Neural progenitor cell (in vitro differentiated cells): ENCODE measurements at regions not wholly inside any gene's neighbourhood (a gene's known extent, or its start where the extent isn't known, plus 50 kb on each side); places are given as distances from the start of the nearest gene placed in this dataset.
"Not testable (repeated sequence)": the region's sequence is repeated elsewhere in the genome, so short reads cannot be mapped to it uniquely, and the experiment has no call there.

Experiments
- DNase-seq: peaks from one replicate; pipeline ENCODE4 v3.0.0-alpha.2; 2016; ENCODE audit warnings: low spot score
- H2AFZ ChIP-seq: fragments of 200-600 bp; sonication (generic); replicated peaks from 2 replicates; pipeline ENCODE4 v1.6.1; 2016; ENCODE audit warnings: antibody characterized with exemption
- H3F3A ChIP-seq: fragments of 200-600 bp; sonication (generic); 2 replicates; pipeline ENCODE4 v1.6.1; 2016; ENCODE audit warnings: antibody characterized with exemption, low read depth
- H3K27ac ChIP-seq: fragments of 200-600 bp; sonication (generic); 2 replicates; pipeline ENCODE4 v1.5.1; 2016; ENCODE audit warnings: mild to moderate bottlenecking
- H3K27me3 ChIP-seq: fragments of 200-600 bp; sonication (generic); 2 replicates; pipeline ENCODE4 v1.6.1; 2016; ENCODE audit warnings: mild to moderate bottlenecking, moderate library complexity
- H3K36me3 ChIP-seq: fragments of 200-600 bp; sonication (generic); 2 replicates; pipeline ENCODE4 v1.5.1; 2016
- H3K4me1 ChIP-seq: fragments of 200-600 bp; sonication (generic); 2 replicates; pipeline ENCODE4 v1.6.1; 2016; ENCODE audit warnings: mixed run types
- H3K4me2 ChIP-seq: fragments of 200-600 bp; sonication (generic); 2 replicates; pipeline ENCODE4 v1.6.1; 2016
- H3K4me3 ChIP-seq: fragments of 200-600 bp; sonication (generic); 2 replicates; pipeline ENCODE4 v1.5.1; 2016
- H3K79me2 ChIP-seq: fragments of 200-600 bp; sonication (generic); 2 replicates; pipeline ENCODE4 v1.6.1; 2016; ENCODE audit warnings: low read depth
- H3K9ac ChIP-seq: fragments of 200-600 bp; sonication (generic); 2 replicates; pipeline ENCODE4 v1.6.1; 2016
- H3K9me3 ChIP-seq: fragments of 200-600 bp; sonication (generic); 2 replicates; pipeline ENCODE4 v1.5.1; 2016; ENCODE audit warnings: low read depth
- H4K20me1 ChIP-seq: fragments of 200-600 bp; sonication (generic); 2 replicates; pipeline ENCODE4 v1.6.1; 2016; ENCODE audit warnings: low read depth
- H3K27ac Mint-ChIP-seq: 3 replicates; pipeline ENCODE4 v1.8.0; 2021; ENCODE audit warnings: mixed read lengths
- H3K27me3 Mint-ChIP-seq: 2 replicates; pipeline ENCODE4 v1.8.0; 2022; ENCODE audit warnings: low read depth, mild to moderate bottlenecking, inconsistent platforms, moderate library complexity, mixed read lengths; ENCODE audit not compliant: insufficient read depth
- H3K36me3 Mint-ChIP-seq: 3 replicates; pipeline ENCODE4 v1.8.0; 2021; ENCODE audit warnings: mixed read lengths
- H3K4me1 Mint-ChIP-seq: 3 replicates; pipeline ENCODE4 v1.8.0; 2021; ENCODE audit warnings: mixed read lengths
- H3K4me3 Mint-ChIP-seq: 3 replicates; pipeline ENCODE4 v1.8.0; 2021; ENCODE audit warnings: mild to moderate bottlenecking, moderate library complexity, mixed read lengths
- H3K9me3 Mint-ChIP-seq: 3 replicates; pipeline ENCODE4 v1.8.0; 2020; ENCODE audit warnings: mixed read lengths
- EZH2 ChIP-seq: fragments of 200-600 bp; sonication (generic); IDR thresholded peaks from 2 replicates; pipeline ENCODE4 v1.6.1; 2017; ENCODE audit warnings: antibody characterized with exemption, mild to moderate bottlenecking, moderate library complexity
- EZH2phosphoT487 ChIP-seq: fragments of 200-600 bp; sonication (generic); IDR thresholded peaks from 2 replicates; pipeline ENCODE4 v1.6.1; 2017; ENCODE audit warnings: antibody characterized with exemption
- TF ChIP-seq, protein P1 (sequence below): fragments of 200-600 bp; sonication (generic); IDR thresholded peaks from 2 replicates; pipeline ENCODE4 v1.5.1; 2017; ENCODE audit warnings: antibody characterized with exemption, mild to moderate bottlenecking

DNA sequence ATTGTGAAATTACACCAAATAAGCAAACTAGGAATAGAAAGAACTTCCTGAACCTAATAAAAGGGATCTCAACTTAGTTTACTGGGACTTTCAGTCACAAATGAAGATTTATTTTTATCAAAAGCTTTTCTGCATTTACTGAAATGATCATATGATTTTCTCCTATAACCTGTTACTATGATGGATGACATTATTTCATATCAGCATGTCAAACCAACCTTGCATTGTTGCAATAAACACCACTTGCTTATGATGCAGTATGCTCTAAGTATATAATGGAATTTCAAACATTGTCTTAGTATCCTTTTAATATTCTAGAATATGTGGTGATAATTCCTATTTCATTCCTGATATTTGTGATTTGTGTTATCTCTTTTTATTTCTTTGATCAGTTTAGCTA is 303.0 kb downstream of the CGGBP1 start:
- H3K4me1 ChIP-seq = no peaks in the 10 kb centered on the region
- TF ChIP-seq EZH2 (no peak), EZH2phosphoT487 (no peak)
- TF ChIP-seq, protein P1, sequence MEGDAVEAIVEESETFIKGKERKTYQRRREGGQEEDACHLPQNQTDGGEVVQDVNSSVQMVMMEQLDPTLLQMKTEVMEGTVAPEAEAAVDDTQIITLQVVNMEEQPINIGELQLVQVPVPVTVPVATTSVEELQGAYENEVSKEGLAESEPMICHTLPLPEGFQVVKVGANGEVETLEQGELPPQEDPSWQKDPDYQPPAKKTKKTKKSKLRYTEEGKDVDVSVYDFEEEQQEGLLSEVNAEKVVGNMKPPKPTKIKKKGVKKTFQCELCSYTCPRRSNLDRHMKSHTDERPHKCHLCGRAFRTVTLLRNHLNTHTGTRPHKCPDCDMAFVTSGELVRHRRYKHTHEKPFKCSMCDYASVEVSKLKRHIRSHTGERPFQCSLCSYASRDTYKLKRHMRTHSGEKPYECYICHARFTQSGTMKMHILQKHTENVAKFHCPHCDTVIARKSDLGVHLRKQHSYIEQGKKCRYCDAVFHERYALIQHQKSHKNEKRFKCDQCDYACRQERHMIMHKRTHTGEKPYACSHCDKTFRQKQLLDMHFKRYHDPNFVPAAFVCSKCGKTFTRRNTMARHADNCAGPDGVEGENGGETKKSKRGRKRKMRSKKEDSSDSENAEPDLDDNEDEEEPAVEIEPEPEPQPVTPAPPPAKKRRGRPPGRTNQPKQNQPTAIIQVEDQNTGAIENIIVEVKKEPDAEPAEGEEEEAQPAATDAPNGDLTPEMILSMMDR = no peak
- Mint-ChIP-seq H3K9me3 (no peaks in the 10 kb centered on the region), H3K27ac (no peak overlapping the region), H3K4me3 (no peak overlapping the region), H3K36me3 (no peaks in the 10 kb centered on the region), H3K27me3 (no peaks in the 10 kb centered on the region), H3K4me1 (no peaks in the 10 kb centered on the region)
- no peaks in the 10 kb centered on the region for H3K27me3 ChIP-seq
- H3K9ac ChIP-seq = no peak overlapping the region
- H3F3A ChIP-seq = no peaks in the 10 kb centered on the region
- DNase-seq = no peak
- H3K27ac ChIP-seq = no peak overlapping the region
- H3K9me3 ChIP-seq = no peaks in the 10 kb centered on the region
- no peaks in the 10 kb centered on the region for H4K20me1 ChIP-seq
- H3K36me3 ChIP-seq = no peaks in the 10 kb centered on the region
- H3K4me3 ChIP-seq = no peak overlapping the region
- H3K79me2 ChIP-seq = no peaks in the 10 kb centered on the region
- no peak overlapping the region for H3K4me2 ChIP-seq
- H2AFZ ChIP-seq = no peak overlapping the region

DNA sequence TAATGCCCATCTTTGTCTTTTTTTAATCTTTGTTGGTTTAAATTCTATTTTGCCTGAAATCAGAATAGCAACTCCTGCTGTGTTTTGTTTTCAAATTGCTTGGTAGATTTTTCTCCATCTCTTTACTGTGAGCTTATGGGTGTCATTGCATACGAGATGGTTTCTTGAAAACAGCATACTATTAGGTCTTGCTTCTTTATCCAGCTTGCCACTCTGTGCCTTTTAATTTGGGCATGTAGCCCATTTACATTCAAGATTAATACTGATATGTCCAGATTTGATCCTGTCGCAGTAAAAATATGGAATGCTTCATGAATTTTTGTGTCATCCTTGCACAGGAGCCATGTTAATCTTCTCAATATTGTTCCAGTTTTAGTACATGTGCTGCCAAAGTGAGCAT is 316.6 kb downstream of the CGGBP1 start:
- Histone ChIP-seq H3K79me2 (no peaks in the 10 kb centered on the region), H3K27ac (no peak overlapping the region), H3K4me2 (no peak overlapping the region), H3F3A (no peaks in the 10 kb centered on the region), H3K9ac (no peak overlapping the region), H3K9me3 (peaks cover 2% of the 10 kb centered on the region), H3K27me3 (no peaks in the 10 kb centered on the region), H3K36me3 (no peaks in the 10 kb centered on the region), H2AFZ (no peak overlapping the region), H3K4me3 (no peak overlapping the region), H3K4me1 (no peaks in the 10 kb centered on the region), H4K20me1 (no peaks in the 10 kb centered on the region)
- no peak for DNase-seq
- no peaks in the 10 kb centered on the region for H3K4me1 Mint-ChIP-seq
- H3K27me3 Mint-ChIP-seq = peaks cover 2% of the 10 kb centered on the region
- no peak overlapping the region for H3K4me3 Mint-ChIP-seq
- H3K9me3 Mint-ChIP-seq = peaks cover 11% of the 10 kb centered on the region
- H3K36me3 Mint-ChIP-seq = peaks cover 2% of the 10 kb centered on the region
- TF ChIP-seq EZH2phosphoT487 (no peak), EZH2 (no peak)
- TF ChIP-seq, protein P1 = no peak
- H3K27ac Mint-ChIP-seq = no peak overlapping the region

DNA sequence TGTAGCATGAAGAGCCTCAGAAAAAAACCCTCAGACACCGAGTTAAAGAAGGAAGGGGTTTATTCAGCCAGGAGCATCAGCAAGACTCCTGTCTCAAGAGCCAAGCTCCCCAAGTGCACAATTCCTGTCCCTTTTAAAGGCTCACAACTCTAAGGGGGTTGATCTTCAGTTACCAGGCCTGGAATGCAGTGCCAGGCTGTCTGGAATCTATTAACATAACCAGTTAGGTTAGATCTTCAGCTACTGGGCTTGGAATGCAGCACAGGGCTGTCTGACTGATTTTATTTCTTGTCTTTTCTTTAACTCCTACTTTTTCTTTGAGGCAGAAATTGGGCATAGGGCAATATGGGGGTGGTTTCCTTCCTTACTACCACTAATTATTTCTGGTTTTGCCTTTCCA is 317.9 kb downstream of the CGGBP1 start:
- not testable (repeated sequence) for H3K9ac ChIP-seq, H3K36me3 Mint-ChIP-seq, H3K4me1 Mint-ChIP-seq, H3K79me2 ChIP-seq, H3K27me3 Mint-ChIP-seq, H3K4me3 Mint-ChIP-seq, H3K27me3 ChIP-seq, DNase-seq, H3K27ac Mint-ChIP-seq, H3F3A ChIP-seq, H3K9me3 ChIP-seq, H3K4me1 ChIP-seq, H4K20me1 ChIP-seq, H3K27ac ChIP-seq, H3K4me3 ChIP-seq, H3K36me3 ChIP-seq, H2AFZ ChIP-seq, H3K4me2 ChIP-seq
- peaks cover 11% of the 10 kb centered on the region for H3K9me3 Mint-ChIP-seq

DNA sequence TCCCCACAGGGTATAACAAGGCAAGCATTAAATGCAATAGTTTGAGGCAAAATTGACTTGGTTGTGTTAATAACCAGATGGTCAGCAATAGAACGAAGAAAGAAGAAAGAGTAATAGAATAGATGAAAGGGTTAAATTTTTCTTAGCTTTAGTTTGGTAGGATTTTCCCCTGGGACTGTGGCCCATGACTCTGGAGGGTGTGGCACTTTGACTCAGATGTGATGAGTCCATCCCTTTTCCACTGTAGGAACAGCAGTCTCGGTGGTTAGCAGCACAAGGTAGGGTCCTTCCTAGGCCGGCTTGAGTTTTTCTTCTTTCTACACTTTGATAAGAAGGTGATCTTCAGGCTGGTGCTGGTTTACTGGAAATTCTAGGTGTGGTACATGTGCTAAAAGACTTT is 321.0 kb downstream of the CGGBP1 start:
- peaks cover 11% of the 10 kb centered on the region for H3K9me3 Mint-ChIP-seq
- H3K4me1 Mint-ChIP-seq = not testable (repeated sequence)

More for the DNA sequence above, 321.0 kb downstream of the CGGBP1 start:
- H3K9ac ChIP-seq, H3K4me2 ChIP-seq, H4K20me1 ChIP-seq, H3K27ac ChIP-seq, H3K27me3 ChIP-seq, H3K4me3 ChIP-seq, H3K36me3 Mint-ChIP-seq, H3K27me3 Mint-ChIP-seq, H3K27ac Mint-ChIP-seq, H2AFZ ChIP-seq, H3K4me1 ChIP-seq, DNase-seq, H3F3A ChIP-seq, H3K79me2 ChIP-seq, H3K4me3 Mint-ChIP-seq, H3K36me3 ChIP-seq, H3K9me3 ChIP-seq: not testable (repeated sequence)
